HG02852 (cell line): ENCODE measurements at regions not wholly inside any gene's neighbourhood (a gene's known extent, or its start where the extent isn't known, plus 50 kb on each side); places are given as distances from the start of the nearest gene placed in this dataset.

Experiments used
- ATAC-seq: cut with Tn5 transposase; IDR thresholded peaks from one replicate; pipeline ENCODE4 v1.9.1; 2021; ENCODE audit warnings: mild to moderate bottlenecking, moderate library complexity; ENCODE audit not compliant: unreplicated experiment

GRCh38 chr7:142418326-142418725, 160.5 kb upstream of the PRSS58 start:
- no peak for ATAC-seq

- no peak for ATAC-seq
These were observed 157.1 kb upstream of the PRSS58 start for GRCh38 chr7:142414915-142415314.

- ATAC-seq: no peak
These were observed 156.3 kb upstream of the PRSS58 start for GRCh38 chr7:142414135-142414534.

GRCh38 chr7:142413280-142414000, 155.6 kb upstream of the PRSS58 start:
- no peak for ATAC-seq

- ATAC-seq: peak; percentile 91
These were observed 154.8 kb upstream of the PRSS58 start for GRCh38 chr7:142412551-142413193.

GRCh38 chr7:142409471-142409870, 151.6 kb upstream of the PRSS58 start:
- no peak for ATAC-seq

GRCh38 chr7:142408794-142409193, 150.9 kb upstream of the PRSS58 start:
- ATAC-seq: no peak

GRCh38 chr7:142407939-142408570, 150.2 kb upstream of the PRSS58 start:
- no peak for ATAC-seq

GRCh38 chr7:142405122-142405765, 147.4 kb upstream of the PRSS58 start:
- ATAC-seq: no peak

GRCh38 chr7:142401951-142402350, 144.1 kb upstream of the PRSS58 start:
- ATAC-seq: no peak

- ATAC-seq: no peak
These were observed 142.2 kb upstream of the PRSS58 start for GRCh38 chr7:142400042-142400533.

- ATAC-seq: no peak
These were observed 133.5 kb upstream of the PRSS58 start for GRCh38 chr7:142391191-142391992.

GRCh38 chr7:142389544-142389943, 131.7 kb upstream of the PRSS58 start:
- no peak for ATAC-seq

GRCh38 chr7:142385491-142386340, 127.9 kb upstream of the PRSS58 start:
- ATAC-seq: peak; percentile 75

GRCh38 chr7:142384493-142384922, 126.7 kb upstream of the PRSS58 start:
- ATAC-seq: peak; percentile 46

GRCh38 chr7:142383841-142384492, 126.1 kb upstream of the PRSS58 start:
- ATAC-seq: peak; percentile 40

- ATAC-seq: no peak
These were observed 124.0 kb upstream of the PRSS58 start for GRCh38 chr7:142381727-142382390.

GRCh38 chr7:142380069-142380468, 122.2 kb upstream of the PRSS58 start:
- no peak for ATAC-seq
